HEK293T (cell line): ENCODE measurements at regions not wholly inside any gene's neighbourhood (a gene's known extent, or its start where the extent isn't known, plus 50 kb on each side); places are given as distances from the start of the nearest gene placed in this dataset.

Experiments
- ARNT ChIP-seq: fragments of 450-650 bp; IDR thresholded peaks from 2 replicates; pipeline ENCODE4 v1.6.1; 2017; ENCODE audit warnings: mild to moderate bottlenecking
- BHLHE40 ChIP-seq: fragments of 450-650 bp; IDR thresholded peaks from 2 replicates; pipeline ENCODE4 v1.6.1; 2016; ENCODE audit warnings: mild to moderate bottlenecking, moderate library complexity, borderline replicate concordance
- ELF4 ChIP-seq: fragments of 450-650 bp; IDR thresholded peaks from 2 replicates; pipeline ENCODE4 v1.6.1; 2017; ENCODE audit warnings: antibody characterized with exemption
- FOXK2 ChIP-seq: fragments of 450-650 bp; IDR thresholded peaks from 2 replicates; pipeline ENCODE4 v1.6.1; 2016; ENCODE audit warnings: mild to moderate bottlenecking
- FOXM1 ChIP-seq: fragments of 450-650 bp; IDR thresholded peaks from 2 replicates; pipeline ENCODE4 v1.6.1; 2017; ENCODE audit warnings: mild to moderate bottlenecking, borderline replicate concordance
- L3MBTL2 ChIP-seq: fragments of 450-650 bp; conservative IDR thresholded peaks from 2 replicates; pipeline ENCODE4 v1.6.1; 2016; ENCODE audit warnings: mild to moderate bottlenecking
- LEF1 ChIP-seq: fragments of 450-650 bp; IDR thresholded peaks from 2 replicates; pipeline ENCODE4 v1.6.1; 2017; ENCODE audit warnings: mild to moderate bottlenecking, borderline replicate concordance
- NFRKB ChIP-seq: fragments of 450-650 bp; IDR thresholded peaks from 2 replicates; pipeline ENCODE4 v1.6.1; 2016; ENCODE audit warnings: mild to moderate bottlenecking, moderate library complexity
- PKNOX1 ChIP-seq: fragments of 450-650 bp; IDR thresholded peaks from 2 replicates; pipeline ENCODE4 v1.6.1; 2016
- SP1 ChIP-seq: fragments of 450-650 bp; IDR thresholded peaks from 2 replicates; pipeline ENCODE4 v1.6.1; 2017
- TARDBP ChIP-seq: fragments of 450-650 bp; IDR thresholded peaks from 2 replicates; pipeline ENCODE4 v1.6.1; 2016
- ZNF384 ChIP-seq: fragments of 450-650 bp; IDR thresholded peaks from 2 replicates; pipeline ENCODE4 v1.6.1; 2016

- TF ChIP-seq NFRKB (no peak), FOXK2 (no peak), ARNT (no peak), ELF4 (no peak), PKNOX1 (no peak), SP1 (no peak), L3MBTL2 (no peak), BHLHE40 (no peak), TARDBP (no peak), FOXM1 (no peak), ZNF384 (no peak), LEF1 (no peak)
These were observed 166.9 kb upstream of the NCK2 start for GRCh38 chr2:105577762-105578161.
